Natural killer cell (primary cell): ENCODE measurements at regions not wholly inside any gene's neighbourhood (a gene's known extent, or its start where the extent isn't known, plus 50 kb on each side); places are given as distances from the start of the nearest gene placed in this dataset.

Experiments used
- ATAC-seq, 3 donors: fragments of 150-1000 bp in 2 of 3; fragments of 200-7000 bp in 1 of 3; cut with Tn5 transposase; 1 replicate in 1 of 3; 2 replicates in 2 of 3; pipeline ENCODE4 v1.10.0; 2021; ENCODE audit warnings: mild to moderate bottlenecking in 2 of 3, moderate library complexity in 2 of 3
- DNase-seq, 2 donors: peaks; one replicate each; pipeline versions ENCODE4 v3.0.0 to v3.0.0-alpha.2; 2013 to 2021; ENCODE audit warnings: mixed read lengths in 1 of 2
- H3K27ac ChIP-seq: one replicate; pipeline ENCODE4 v1.5.1; 2013; ENCODE audit warnings: mild to moderate bottlenecking, low read length
- H3K27me3 ChIP-seq: one replicate; pipeline ENCODE4 v1.6.1; 2013; ENCODE audit warnings: low read length; ENCODE audit not compliant: control insufficient read depth, insufficient read depth
- H3K36me3 ChIP-seq: one replicate; pipeline ENCODE4 v1.6.1; 2013; ENCODE audit warnings: low read length; ENCODE audit not compliant: control insufficient read depth, insufficient read depth
- H3K4me1 ChIP-seq: one replicate; pipeline ENCODE4 v1.6.1; 2013; ENCODE audit warnings: low read length; ENCODE audit not compliant: control insufficient read depth, insufficient read depth
- H3K4me3 ChIP-seq: one replicate; pipeline ENCODE4 v1.5.1; 2013; ENCODE audit warnings: low read length
- H3K9me3 ChIP-seq: one replicate; pipeline ENCODE4 v1.6.1; 2013; ENCODE audit warnings: low read length; ENCODE audit not compliant: control insufficient read depth, insufficient read depth
- H3K27ac Mint-ChIP-seq, 2 donors: one replicate each; pipeline ENCODE4 v1.8.0; 2022; ENCODE audit warnings: mild to moderate bottlenecking in 2 of 2, mixed read lengths in 2 of 2, moderate library complexity in 1 of 2
- H3K27me3 Mint-ChIP-seq, 2 donors: one replicate each; pipeline ENCODE4 v1.8.0; 2022; ENCODE audit warnings: low read depth in 2 of 2, mixed read lengths in 2 of 2
- H3K36me3 Mint-ChIP-seq: one replicate; pipeline ENCODE4 v1.8.0; 2022; ENCODE audit warnings: mixed read lengths
- H3K4me1 Mint-ChIP-seq, 2 donors: one replicate each; pipeline ENCODE4 v1.8.0; 2022; ENCODE audit warnings: mixed read lengths in 2 of 2
- H3K4me3 Mint-ChIP-seq: one replicate; pipeline ENCODE4 v1.8.0; 2022; ENCODE audit warnings: mild to moderate bottlenecking, moderate library complexity, mixed read lengths
- H3K9me3 Mint-ChIP-seq, 2 donors: one replicate each; pipeline ENCODE4 v1.8.0; 2022; ENCODE audit warnings: mixed read lengths in 2 of 2
- WGBS: methylation state at CpG from one replicate; pipeline ENCODE4 v1.1.7; 2013; ENCODE audit warnings: missing lambda C conversion rate; ENCODE audit not compliant: insufficient coverage; 5-methylcytosine and 5-hydroxymethylcytosine counted together
- intact Hi-C: fragments of 100-400 bp; cut with micrococcal nuclease; formaldehyde crosslinking; loops from one replicate; pipeline ENCODE4 v1.14.2; 2022
- TF ChIP-seq, protein P1 (sequence below): fragments of 200-600 bp; IDR thresholded peaks from one replicate; pipeline ENCODE4 v1.8.0; 2022; ENCODE audit warnings: antibody characterized with exemption

DNA sequence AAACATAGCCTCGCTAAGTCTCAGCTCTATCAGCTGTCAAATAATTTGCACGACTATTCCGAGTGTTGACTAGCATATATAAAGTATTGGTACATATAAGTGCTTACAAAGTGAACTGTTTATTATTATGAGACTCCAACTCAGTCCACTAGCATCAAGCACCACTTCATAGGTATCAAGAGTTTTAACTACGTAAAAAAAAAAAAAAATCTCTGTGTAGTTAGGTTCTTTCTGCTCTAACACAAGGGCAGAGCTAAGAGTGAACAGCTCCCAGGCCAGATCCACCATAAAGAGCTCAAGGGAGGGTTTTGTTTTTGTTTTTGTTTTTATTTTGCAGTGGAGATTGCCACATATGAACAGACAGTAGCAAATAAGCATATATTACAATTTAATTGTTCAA lies 309.8 kb upstream of the SGK1 start:
- no peaks in the 10 kb centered on the region for H3K36me3 ChIP-seq
- no peak overlapping the region for H3K4me3 ChIP-seq
- Mint-ChIP-seq H3K4me1 (peaks cover 8 to 11% of the 10 kb centered on the region in 2 donors), H3K36me3 (no peaks in the 10 kb centered on the region), H3K4me3 (no peak overlapping the region), H3K27me3 (peaks cover 5 to 13% of the 10 kb centered on the region in 2 donors), H3K9me3 (no peaks in the 10 kb centered on the region), H3K27ac (no peak overlapping the region)
- DNase-seq (no peak), ATAC-seq (no peak)
- H3K27me3 ChIP-seq, result no peaks in the 10 kb centered on the region
- H3K9me3 ChIP-seq, result no peaks in the 10 kb centered on the region
- intact Hi-C loops, result no loop called here
- TF ChIP-seq, protein P1, sequence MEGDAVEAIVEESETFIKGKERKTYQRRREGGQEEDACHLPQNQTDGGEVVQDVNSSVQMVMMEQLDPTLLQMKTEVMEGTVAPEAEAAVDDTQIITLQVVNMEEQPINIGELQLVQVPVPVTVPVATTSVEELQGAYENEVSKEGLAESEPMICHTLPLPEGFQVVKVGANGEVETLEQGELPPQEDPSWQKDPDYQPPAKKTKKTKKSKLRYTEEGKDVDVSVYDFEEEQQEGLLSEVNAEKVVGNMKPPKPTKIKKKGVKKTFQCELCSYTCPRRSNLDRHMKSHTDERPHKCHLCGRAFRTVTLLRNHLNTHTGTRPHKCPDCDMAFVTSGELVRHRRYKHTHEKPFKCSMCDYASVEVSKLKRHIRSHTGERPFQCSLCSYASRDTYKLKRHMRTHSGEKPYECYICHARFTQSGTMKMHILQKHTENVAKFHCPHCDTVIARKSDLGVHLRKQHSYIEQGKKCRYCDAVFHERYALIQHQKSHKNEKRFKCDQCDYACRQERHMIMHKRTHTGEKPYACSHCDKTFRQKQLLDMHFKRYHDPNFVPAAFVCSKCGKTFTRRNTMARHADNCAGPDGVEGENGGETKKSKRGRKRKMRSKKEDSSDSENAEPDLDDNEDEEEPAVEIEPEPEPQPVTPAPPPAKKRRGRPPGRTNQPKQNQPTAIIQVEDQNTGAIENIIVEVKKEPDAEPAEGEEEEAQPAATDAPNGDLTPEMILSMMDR, result no peak
- WGBS, result 100% methylated on average over 1 of the region's 4 CpGs
- peaks cover under 1% of the 10 kb centered on the region for H3K4me1 ChIP-seq
- no peak overlapping the region for H3K27ac ChIP-seq

DNA sequence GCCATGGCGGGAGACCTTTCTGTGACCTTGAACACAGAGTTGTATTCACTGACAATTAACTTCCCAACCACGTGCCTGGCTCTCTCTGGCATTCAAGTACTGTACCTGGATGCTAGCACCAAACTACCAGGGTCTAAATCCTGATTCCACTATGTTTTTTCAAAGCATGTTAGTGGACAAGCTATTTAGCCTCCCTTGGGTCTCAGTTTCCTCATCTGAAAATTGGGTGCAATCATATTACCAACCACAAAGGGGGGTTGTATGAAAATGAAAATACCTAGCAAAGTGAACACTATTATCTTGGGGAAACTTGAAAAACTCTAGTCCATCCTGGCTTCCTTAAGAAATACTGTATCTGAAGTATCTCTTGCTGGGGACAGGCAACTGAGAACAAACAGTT lies 308.7 kb upstream of the SGK1 start:
- Histone ChIP-seq H3K36me3 (no peaks in the 10 kb centered on the region), H3K9me3 (no peaks in the 10 kb centered on the region), H3K27me3 (no peaks in the 10 kb centered on the region), H3K4me1 (no peaks in the 10 kb centered on the region), H3K4me3 (no peak overlapping the region), H3K27ac (no peak overlapping the region)
- intact Hi-C loops, result no loop called here
- no peak for ATAC-seq
- Mint-ChIP-seq H3K4me3 (no peak overlapping the region), H3K36me3 (no peaks in the 10 kb centered on the region), H3K27ac (no peak overlapping the region), H3K9me3 (no peaks in the 10 kb centered on the region), H3K27me3 (peaks cover 8 to 13% of the 10 kb centered on the region in 2 donors), H3K4me1 (peaks cover 0 to 6% of the 10 kb centered on the region in 2 donors)
- DNase-seq, result no peak
- TF ChIP-seq, protein P1, result no peak
- 90% methylated on average over 2 of the region's 2 CpGs for WGBS

DNA sequence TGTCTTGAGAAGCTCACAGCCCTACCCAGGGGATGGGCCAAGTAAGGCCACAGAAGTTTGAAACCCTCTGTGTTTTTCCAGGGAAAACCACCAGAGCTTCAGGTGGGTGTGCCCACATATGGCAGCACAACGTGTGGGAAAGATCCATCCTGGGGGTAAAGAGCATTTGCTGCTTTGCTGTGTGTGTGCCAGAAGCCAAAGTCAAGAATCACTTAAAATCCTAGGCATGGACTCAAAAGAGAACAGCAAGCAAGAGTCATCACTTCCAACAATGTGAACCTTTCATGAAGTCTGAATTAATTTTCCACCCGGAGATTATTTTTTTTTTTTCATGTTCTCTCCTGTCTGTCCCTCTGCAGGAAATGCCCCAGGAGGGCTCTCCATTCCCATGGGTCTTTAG lies 308.2 kb upstream of the SGK1 start:
- H3K36me3 ChIP-seq, result no peaks in the 10 kb centered on the region
- no peak overlapping the region for H3K4me3 ChIP-seq
- Mint-ChIP-seq H3K4me1 (peaks cover 0 to 6% of the 10 kb centered on the region in 2 donors), H3K4me3 (no peak overlapping the region), H3K27ac (no peak overlapping the region), H3K27me3 (peaks cover 8 to 13% of the 10 kb centered on the region in 2 donors), H3K9me3 (no peaks in the 10 kb centered on the region), H3K36me3 (no peaks in the 10 kb centered on the region)
- H3K4me1 ChIP-seq, result no peaks in the 10 kb centered on the region
- WGBS, result 64% methylated on average over 2 of the region's 2 CpGs
- TF ChIP-seq, protein P1, result no peak
- H3K9me3 ChIP-seq, result no peaks in the 10 kb centered on the region
- intact Hi-C loops, result no loop called here
- DNase-seq (no peak), ATAC-seq (no peak)
- H3K27ac ChIP-seq, result no peak overlapping the region
- no peaks in the 10 kb centered on the region for H3K27me3 ChIP-seq

DNA sequence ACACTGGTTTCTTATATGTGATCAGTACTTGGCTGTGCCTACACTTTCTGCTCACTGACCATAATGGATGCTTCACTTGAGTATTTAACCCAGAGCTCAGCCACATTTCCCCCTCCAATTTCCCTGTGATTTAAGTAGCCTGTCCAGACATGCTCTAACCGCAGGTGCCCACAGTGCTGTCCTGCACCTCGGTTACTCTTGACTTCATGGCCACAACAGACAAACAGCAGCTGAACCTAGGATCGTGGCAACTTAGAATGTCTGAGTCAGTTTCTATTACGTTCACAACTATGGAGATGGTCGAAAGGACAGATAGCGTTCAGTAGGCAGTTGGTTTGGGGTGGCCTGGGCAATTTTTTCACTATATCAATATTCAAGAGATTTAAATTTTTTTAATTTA lies 306.9 kb upstream of the SGK1 start:
- Mint-ChIP-seq H3K27me3 (peaks cover 7 to 8% of the 10 kb centered on the region in 2 donors), H3K4me1 (no peaks in the 10 kb centered on the region), H3K4me3 (no peak overlapping the region), H3K27ac (no peak overlapping the region), H3K9me3 (no peaks in the 10 kb centered on the region), H3K36me3 (no peaks in the 10 kb centered on the region)
- 83% methylated on average over 3 of the region's 6 CpGs for WGBS
- DNase-seq (no peak), ATAC-seq (no peak)
- no peaks in the 10 kb centered on the region for H3K27me3 ChIP-seq
- H3K27ac ChIP-seq, result no peak overlapping the region
- no peaks in the 10 kb centered on the region for H3K36me3 ChIP-seq
- TF ChIP-seq, protein P1, result no peak
- no peaks in the 10 kb centered on the region for H3K9me3 ChIP-seq
- intact Hi-C loops, result no loop called here
- H3K4me1 ChIP-seq, result no peaks in the 10 kb centered on the region
- no peak overlapping the region for H3K4me3 ChIP-seq
